ENCODE measurements at regions not wholly inside any gene's neighbourhood (a gene's known extent, or its start where the extent isn't known, plus 50 kb on each side); places are given as distances from the start of the nearest gene placed in this dataset.
"Not testable (repeated sequence)": the region's sequence is repeated elsewhere in the genome, so short reads cannot be mapped to it uniquely, and the experiment has no call there.

DNA sequence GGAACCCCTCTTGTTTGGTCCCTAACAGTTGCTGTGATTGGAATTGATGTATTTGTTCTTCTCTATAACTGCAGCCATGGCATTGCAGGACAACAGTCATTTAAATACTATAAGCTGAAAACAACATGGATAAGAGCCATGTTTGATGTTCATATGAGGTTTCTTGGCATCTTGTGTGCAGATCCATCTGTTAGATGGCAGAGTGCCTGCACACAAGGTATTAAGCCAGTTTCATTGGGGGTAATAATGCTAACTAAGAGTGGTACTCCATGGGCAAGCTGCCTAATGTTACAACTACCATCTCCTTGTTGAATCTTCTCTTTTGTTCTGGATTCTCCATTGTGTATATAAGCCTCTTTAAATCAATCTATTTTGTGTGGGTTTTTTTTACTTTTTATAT, 206.0 kb upstream of the CHORDC1 start:
- no peaks in the 10 kb centered on the region for H3K9me3 ChIP-seq
- H3K27me3 ChIP-seq: no peaks in the 10 kb centered on the region
- no peak overlapping the region for H3K4me3 ChIP-seq
- no peaks in the 10 kb centered on the region for H3K36me3 ChIP-seq
- DNase-seq: no peak

DNA sequence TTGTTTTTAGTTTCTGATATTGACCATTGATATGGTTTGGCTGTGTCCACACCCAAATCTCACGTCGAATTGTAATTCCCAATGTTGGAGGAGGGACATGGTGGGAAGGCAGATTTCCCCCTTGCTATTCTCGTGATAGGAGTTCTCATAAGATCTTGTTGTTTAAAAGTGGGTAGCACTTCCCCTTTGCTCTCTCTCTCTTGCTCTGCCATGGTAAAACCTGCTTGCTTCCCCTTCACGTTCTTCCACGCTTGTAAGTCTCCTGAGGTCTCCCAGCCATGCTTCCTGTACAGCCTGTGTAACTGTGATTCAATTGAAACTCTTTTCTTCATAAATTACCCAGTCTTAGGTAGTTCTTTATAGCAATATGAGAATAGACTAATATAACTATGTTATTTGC, 203.6 kb upstream of the CHORDC1 start:
- H3K27me3 ChIP-seq: no peaks in the 10 kb centered on the region
- no peaks in the 10 kb centered on the region for H3K9me3 ChIP-seq
- no peak overlapping the region for H3K4me3 ChIP-seq
- DNase-seq: no peak
- H3K36me3 ChIP-seq: no peaks in the 10 kb centered on the region

DNA sequence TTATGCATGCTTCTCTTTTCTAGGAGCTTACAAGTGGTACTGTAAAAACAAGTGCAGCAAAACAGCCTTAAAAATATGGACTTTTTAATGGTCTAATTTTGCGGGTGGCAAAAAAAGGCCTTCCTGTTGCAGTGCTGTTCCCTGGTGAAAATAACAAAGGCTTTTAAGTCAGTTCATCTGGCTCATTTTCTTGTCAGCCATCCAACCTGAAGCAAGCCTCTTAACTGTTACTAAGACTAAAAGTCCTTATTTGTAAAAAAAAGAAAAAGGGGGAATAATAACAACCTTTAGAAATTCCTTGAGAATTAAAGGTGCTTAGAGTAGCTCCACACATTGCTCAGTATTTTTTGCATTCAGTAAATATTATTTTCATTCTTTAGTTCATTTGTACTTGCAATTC, 200.5 kb upstream of the CHORDC1 start:
- Histone ChIP-seq H3K36me3 (no peaks in the 10 kb centered on the region), H3K9me3 (no peaks in the 10 kb centered on the region), H3K27me3 (no peaks in the 10 kb centered on the region), H3K4me3 (no peak overlapping the region)
- no peak for DNase-seq

DNA sequence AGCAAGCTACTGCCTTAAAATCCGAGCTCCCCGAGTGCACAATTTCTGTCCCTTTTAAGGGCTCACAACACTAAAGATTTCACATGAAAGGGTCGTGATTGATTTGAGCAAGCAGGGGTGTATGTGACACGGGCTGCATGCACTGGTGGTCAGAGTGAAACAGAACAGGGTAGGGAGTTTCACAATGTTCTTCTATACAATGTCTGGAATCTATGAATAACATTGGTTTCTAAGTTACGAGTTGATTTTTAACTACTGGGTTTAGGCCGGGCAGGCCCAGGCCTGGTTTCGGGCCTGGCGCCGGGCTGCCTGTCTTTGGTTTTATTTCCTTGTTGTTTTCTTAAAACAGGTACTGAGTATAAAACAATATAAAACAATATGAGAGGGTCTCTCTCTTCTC, 199.9 kb upstream of the CHORDC1 start:
- not testable (repeated sequence) for H3K4me3 ChIP-seq, DNase-seq, H3K27me3 ChIP-seq, H3K36me3 ChIP-seq, H3K9me3 ChIP-seq

DNA sequence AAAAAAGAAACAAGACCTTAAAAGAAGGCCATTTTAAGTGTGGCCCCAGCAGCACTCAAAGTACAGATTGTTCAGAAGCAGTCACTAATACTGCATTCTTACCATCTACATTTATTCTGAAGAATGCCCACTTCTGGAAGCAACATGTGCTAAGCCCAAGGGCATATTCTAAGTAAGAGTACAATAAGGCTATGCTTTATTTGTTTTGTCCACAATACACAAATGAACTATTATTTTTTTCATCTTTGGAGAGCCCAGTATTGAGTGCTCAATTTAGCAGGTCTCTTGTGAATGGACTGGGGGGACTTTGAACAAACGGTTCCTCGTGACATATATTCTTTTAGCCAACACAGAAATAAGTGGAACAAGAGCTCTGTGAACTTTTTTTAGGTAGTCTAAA, 191.4 kb upstream of the CHORDC1 start:
- Histone ChIP-seq H3K9me3 (no peaks in the 10 kb centered on the region), H3K27me3 (no peaks in the 10 kb centered on the region), H3K36me3 (no peaks in the 10 kb centered on the region), H3K4me3 (no peak overlapping the region)
- no peak for DNase-seq

DNA sequence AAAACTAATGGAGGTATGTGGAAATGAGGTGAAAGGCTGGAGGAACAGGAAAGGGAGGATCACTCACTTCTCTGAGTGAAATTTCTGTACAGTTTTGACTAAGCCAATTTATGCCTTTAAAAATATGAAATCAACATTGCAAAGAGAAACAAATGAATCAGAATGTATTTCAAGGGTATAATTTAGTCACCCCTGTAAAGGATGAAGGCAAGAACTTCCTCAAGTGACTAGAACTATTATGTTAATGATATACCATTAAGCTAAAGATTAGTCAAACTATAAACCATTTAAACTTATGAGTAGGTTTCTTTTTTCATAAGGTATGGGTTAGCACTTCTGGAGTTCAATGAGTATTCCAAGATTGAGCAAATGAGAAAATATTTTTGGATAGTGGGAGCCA, 184.5 kb upstream of the CHORDC1 start:
- H3K27me3 ChIP-seq: no peaks in the 10 kb centered on the region
- H3K4me3 ChIP-seq: no peak overlapping the region
- DNase-seq: no peak
- no peaks in the 10 kb centered on the region for H3K9me3 ChIP-seq
- H3K36me3 ChIP-seq: no peaks in the 10 kb centered on the region

DNA sequence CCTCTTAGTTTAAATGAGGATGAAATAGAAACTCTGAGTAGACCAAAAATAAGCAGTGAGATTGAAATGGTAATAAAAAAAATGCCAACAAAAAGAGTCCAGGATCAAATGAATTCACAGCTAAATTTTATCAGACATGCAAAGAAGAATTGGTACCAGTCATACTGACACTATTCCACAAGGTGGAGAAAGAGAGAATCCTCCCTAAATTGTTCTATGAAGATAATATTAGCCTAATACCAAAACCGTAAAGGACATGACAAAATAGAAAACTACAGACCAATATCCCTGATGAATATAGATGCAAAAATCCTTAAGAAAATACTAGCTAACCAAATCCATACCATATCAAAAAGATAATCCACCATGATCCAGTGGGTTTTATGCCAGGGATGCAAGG, 169.8 kb upstream of the CHORDC1 start:
- Histone ChIP-seq H3K27me3 (no peaks in the 10 kb centered on the region), H3K36me3 (no peaks in the 10 kb centered on the region), H3K9me3 (no peaks in the 10 kb centered on the region), H3K4me3 (no peak overlapping the region)
- DNase-seq: no peak

DNA sequence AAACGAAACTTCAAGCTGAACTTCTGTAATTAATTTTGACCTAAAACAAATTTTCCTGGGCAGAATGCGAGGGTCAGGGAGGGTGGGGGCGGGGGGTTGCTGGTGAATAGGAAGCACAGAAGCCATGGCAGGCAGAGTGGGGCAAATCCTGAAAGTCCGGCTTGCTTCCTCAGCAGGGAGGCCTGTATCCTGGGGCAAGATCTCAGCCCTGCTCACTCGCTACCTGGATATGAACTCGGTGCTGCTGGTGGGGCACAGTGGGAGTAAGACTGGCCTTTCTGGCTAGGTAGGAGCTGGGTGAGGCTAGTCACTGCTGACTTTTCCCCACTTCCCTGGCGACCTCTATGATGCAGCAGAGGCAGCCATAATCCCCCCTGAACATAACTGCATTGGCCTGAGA, 168.9 kb upstream of the CHORDC1 start:
- Histone ChIP-seq H3K36me3 (no peaks in the 10 kb centered on the region), H3K4me3 (no peak overlapping the region), H3K9me3 (no peaks in the 10 kb centered on the region), H3K27me3 (no peaks in the 10 kb centered on the region)
- DNase-seq: no peak

DNA sequence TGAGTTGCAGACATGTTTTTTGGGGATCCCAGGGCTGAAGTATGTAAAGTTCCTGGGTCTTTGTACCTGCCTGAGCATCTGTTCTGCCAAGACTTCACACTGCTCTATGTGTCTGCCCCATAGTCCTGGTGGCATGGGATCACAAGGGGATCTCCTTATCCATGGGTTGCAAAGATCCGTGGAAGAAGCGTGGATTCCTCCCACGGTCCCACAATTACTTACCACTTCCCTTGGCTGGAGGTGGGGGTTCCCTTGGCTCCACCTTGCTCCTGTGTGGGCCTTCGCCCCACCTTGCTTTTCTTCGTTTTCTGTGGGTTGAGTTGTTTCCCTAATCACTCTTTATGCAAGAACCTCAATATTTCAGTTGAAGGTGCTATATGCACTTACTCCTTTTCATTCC, 157.4 kb upstream of the CHORDC1 start:
- no peaks in the 10 kb centered on the region for H3K9me3 ChIP-seq
- H3K4me3 ChIP-seq: no peak overlapping the region
- DNase-seq: no peak
- H3K36me3 ChIP-seq: no peaks in the 10 kb centered on the region
- no peaks in the 10 kb centered on the region for H3K27me3 ChIP-seq

DNA sequence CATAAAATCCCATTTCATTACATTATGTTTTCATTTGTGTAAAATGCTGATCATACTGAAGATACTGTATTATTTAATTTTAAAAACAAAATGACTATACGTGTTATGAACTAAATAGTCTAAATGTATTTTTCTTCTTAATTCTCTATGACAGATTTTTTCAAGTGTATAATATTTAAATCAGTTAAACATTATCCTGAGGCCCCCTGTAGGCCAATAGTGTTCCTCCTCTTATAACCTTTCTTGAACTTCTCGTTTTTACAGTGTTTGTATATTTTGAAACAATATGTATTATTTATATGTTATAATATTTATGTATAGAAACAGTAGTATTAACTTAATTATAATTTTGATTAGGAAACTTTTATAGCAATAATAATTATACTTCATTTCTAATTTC, 151.1 kb upstream of the CHORDC1 start:
- no peaks in the 10 kb centered on the region for H3K9me3 ChIP-seq
- no peak overlapping the region for H3K4me3 ChIP-seq
- H3K36me3 ChIP-seq: no peaks in the 10 kb centered on the region
- H3K27me3 ChIP-seq: no peaks in the 10 kb centered on the region
- no peak for DNase-seq

DNA sequence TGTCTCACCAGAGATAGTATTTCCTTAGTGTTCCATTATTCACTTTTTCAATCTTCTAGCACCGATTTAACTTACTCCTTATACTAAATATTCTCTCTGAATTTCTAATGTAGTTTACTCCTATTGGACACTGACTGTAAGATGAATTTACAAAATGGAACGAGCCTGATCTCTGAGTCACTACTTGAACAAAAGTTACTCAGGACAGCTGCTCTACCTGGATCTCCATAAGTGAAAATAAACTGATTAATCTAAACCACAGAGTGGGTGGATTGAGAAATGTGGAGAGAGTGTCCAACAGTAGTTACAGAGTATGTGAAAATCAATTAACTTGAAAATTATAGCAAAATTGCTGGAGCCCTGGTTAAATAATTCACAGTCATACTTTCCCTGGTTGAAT, 141.7 kb upstream of the CHORDC1 start:
- H3K4me3 ChIP-seq: no peak overlapping the region
- no peaks in the 10 kb centered on the region for H3K9me3 ChIP-seq
- no peak for DNase-seq
- H3K36me3 ChIP-seq: no peaks in the 10 kb centered on the region
- no peaks in the 10 kb centered on the region for H3K27me3 ChIP-seq

DNA sequence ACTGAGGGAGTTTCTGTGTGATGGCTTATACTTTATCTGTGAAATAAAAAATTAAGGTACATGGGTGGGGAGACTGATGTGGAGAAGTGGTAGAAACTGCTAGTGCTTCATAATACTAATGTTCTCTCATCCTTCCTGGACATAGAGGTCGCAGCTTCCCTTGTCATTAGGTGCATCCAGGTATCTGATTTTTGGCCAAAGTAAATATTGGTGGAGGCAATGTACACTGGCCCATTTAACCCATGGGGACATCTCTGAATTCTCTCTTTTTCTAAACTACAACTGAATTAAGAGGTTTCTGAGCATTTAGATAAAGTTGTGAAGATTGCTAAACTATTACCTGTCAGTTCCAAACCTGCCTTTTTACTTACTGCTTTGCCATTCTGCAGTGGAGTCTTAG, 140.9 kb upstream of the CHORDC1 start:
- H3K9me3 ChIP-seq: no peaks in the 10 kb centered on the region
- H3K36me3 ChIP-seq: no peaks in the 10 kb centered on the region
- H3K27me3 ChIP-seq: no peaks in the 10 kb centered on the region
- no peak for DNase-seq
- no peak overlapping the region for H3K4me3 ChIP-seq

DNA sequence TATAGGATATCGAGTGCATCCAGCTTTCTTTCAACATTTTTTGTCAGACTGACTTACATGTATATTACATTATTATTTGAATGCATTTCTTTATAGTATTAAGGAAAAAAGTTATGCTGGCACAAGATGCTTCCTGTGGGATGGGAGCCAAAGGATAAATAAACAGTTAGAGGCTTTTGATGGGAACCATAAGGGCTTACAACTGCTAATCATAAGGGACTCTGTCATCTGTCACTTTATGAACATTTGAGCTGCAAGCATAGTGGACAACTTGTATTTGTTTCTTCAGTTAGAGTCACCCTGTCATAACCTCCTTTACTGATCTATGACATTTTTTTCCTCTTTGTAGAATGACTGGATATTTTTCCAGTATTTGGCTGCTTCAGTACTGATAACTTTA, 132.4 kb upstream of the CHORDC1 start:
- Histone ChIP-seq H3K9me3 (no peaks in the 10 kb centered on the region), H3K36me3 (no peaks in the 10 kb centered on the region), H3K27me3 (no peaks in the 10 kb centered on the region), H3K4me3 (no peak overlapping the region)
- DNase-seq: no peak

DNA sequence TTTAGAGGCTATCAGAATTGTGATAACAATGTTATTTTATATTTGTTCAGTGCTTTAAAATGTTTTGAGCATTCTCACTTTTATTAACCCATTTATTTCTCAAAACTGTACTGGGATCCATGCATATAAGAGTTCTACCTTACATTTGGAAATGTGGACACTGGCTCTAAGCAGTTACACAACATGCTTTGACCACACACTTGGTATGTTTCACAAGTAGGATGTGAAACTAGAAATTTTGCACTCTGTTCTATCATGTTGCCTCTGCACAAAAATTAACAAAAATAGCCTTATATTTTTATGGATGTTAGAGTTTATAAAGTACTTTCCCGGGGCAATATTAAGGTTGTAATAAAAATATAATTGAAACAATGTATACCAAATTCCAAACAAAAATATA, 126.9 kb upstream of the CHORDC1 start:
- H3K4me3 ChIP-seq: no peak overlapping the region

DNA sequence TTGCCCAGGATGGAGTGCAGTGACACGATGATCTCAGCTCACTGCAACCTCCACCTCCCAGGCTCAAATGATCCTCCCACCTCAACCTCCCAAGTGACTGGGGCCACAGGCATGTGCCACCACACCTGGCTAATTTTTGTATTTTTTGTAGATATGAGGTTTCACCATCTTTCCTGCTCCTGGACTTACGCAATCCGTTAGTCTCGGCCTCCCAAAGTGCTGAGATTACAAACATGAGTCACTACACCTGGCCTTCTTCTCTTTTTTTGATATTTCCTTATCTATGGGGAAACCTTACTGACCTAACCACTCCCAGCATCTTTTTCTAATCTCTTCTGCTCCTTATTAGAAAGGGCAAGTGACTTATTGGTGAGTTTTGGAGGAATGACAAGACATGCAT, 121.7 kb upstream of the CHORDC1 start:
- Histone ChIP-seq H3K36me3 (no peaks in the 10 kb centered on the region), H3K4me3 (no peak overlapping the region), H3K9me3 (no peaks in the 10 kb centered on the region), H3K27me3 (no peaks in the 10 kb centered on the region)
- no peak for DNase-seq

More for the DNA sequence above, 126.9 kb upstream of the CHORDC1 start:
- DNase-seq: no peak
- Histone ChIP-seq H3K9me3 (no peaks in the 10 kb centered on the region), H3K27me3 (no peaks in the 10 kb centered on the region), H3K36me3 (no peaks in the 10 kb centered on the region)

DNA sequence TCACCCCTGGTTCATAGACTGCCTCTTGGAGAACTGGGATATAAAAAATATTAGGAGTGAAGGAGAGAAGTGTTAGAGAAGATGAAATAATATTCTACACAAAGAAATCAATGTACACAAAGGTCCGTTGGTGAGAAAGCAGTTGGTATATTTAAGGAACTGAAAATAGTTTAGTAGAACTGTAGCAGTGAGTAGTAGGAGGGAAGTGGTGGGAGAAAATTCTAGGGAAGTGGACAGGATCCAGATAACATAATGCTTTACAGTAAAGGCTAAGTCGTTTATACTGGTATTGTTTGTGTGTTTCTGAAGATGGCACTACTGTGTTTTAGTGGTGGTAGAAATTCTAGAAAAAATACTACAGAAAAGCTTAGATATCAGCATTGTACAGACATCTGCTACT, 120.8 kb upstream of the CHORDC1 start:
- no peaks in the 10 kb centered on the region for H3K9me3 ChIP-seq
- no peak for DNase-seq
- no peak overlapping the region for H3K4me3 ChIP-seq
- no peaks in the 10 kb centered on the region for H3K36me3 ChIP-seq
- no peaks in the 10 kb centered on the region for H3K27me3 ChIP-seq

DNA sequence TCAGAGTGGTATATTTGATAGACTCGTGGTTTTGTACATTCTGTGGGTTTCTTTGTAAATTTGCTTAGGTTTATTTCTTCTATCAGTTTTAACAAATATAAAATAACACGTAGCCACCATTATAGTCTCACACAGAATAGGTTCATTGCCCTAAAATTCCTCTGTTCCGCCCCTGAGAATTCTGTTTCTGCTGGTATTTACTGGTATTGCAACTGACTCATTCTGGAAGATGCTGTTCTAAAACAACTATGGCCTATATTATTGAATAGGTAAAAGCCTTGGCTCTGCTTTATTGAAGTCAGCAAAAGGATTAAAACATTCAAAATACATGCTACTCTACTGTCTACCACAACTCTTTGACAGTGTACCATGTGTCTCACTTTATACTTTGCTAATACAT, 119.1 kb upstream of the CHORDC1 start:
- no peaks in the 10 kb centered on the region for H3K9me3 ChIP-seq
- no peaks in the 10 kb centered on the region for H3K36me3 ChIP-seq
- DNase-seq: no peak
- H3K4me3 ChIP-seq: no peak overlapping the region
- no peaks in the 10 kb centered on the region for H3K27me3 ChIP-seq

DNA sequence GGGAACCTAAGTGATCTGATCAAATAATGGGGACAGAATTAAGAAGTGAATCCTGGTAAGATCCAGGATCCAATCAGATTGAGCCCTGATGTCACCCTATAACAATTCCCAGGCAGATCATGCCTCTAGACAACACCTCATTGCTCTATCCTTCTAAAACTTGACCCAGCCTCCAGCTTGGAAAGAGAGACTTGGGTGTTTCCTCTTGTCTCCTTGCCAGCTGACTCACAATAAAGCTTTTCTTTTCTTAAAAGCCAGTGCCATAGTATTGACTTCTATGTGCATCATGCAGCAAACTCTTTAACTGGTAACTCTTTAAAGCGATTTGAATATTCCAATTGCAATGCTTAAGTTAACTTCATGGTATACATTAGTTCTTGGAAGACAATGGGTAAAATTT, 109.6 kb upstream of the CHORDC1 start:
- no peak for DNase-seq
- H3K36me3 ChIP-seq: no peaks in the 10 kb centered on the region
- H3K9me3 ChIP-seq: no peaks in the 10 kb centered on the region
- H3K27me3 ChIP-seq: no peaks in the 10 kb centered on the region
- H3K4me3 ChIP-seq: no peak overlapping the region

DNA sequence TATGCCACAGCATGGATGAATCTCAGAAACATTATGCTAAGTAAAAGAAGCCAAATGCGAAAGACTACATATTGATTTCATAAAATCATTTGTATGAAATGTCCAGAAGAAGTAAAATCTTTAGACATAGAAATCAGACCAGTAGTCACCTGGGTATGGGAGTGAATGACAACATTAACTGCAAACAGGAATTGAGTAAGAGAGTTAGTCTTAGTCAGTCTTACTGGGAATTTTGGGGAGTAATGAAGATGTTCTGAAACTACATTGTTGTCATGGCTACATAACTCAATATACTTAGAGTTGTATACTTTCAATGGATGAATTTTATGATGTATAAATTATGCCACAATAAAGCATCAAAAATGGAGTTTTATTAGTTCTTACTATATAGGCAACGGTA, 107.8 kb upstream of the CHORDC1 start:
- Histone ChIP-seq H3K4me3 (no peak overlapping the region), H3K9me3 (no peaks in the 10 kb centered on the region), H3K36me3 (no peaks in the 10 kb centered on the region), H3K27me3 (no peaks in the 10 kb centered on the region)
- no peak for DNase-seq
